Parathyroid adenoma (tissue), 2 donors: ENCODE measurements at regions not wholly inside any gene's neighbourhood (a gene's known extent, or its start where the extent isn't known, plus 50 kb on each side); places are given as distances from the start of the nearest gene placed in this dataset.
"Not testable (repeated sequence)": the region's sequence is repeated elsewhere in the genome, so short reads cannot be mapped to it uniquely, and the experiment has no call there.

Experiments
- H2AFZ ChIP-seq: fragments of 300-600 bp; sonication (generic); one replicate; pipeline ENCODE4 v1.7.0; 2017; ENCODE audit warnings: antibody characterized with exemption, mild to moderate bottlenecking
- H3K27ac ChIP-seq: fragments of 300-600 bp; sonication (generic); one replicate; pipeline ENCODE4 v1.7.0; 2017
- H3K27me3 ChIP-seq: fragments of 300-600 bp; sonication (generic); one replicate; pipeline ENCODE4 v1.7.0; 2017; ENCODE audit warnings: low read length; ENCODE audit not compliant: control insufficient read depth, insufficient read depth
- H3K36me3 ChIP-seq: fragments of 300-600 bp; sonication (generic); one replicate; pipeline ENCODE4 v1.7.0; 2017; ENCODE audit warnings: low read length; ENCODE audit not compliant: control insufficient read depth, insufficient read depth
- H3K4me1 ChIP-seq: fragments of 300-600 bp; sonication (generic); one replicate; pipeline ENCODE4 v1.7.0; 2017; ENCODE audit warnings: control low read depth
- H3K4me2 ChIP-seq: fragments of 300-600 bp; sonication (generic); one replicate; pipeline ENCODE4 v1.7.0; 2017; ENCODE audit warnings: low read length
- H3K4me3 ChIP-seq: fragments of 300-600 bp; sonication (generic); one replicate; pipeline ENCODE4 v1.7.0; 2017; ENCODE audit warnings: low read depth, low read length
- H3K79me2 ChIP-seq: fragments of 300-600 bp; sonication (generic); one replicate; pipeline ENCODE4 v1.7.0; 2017; ENCODE audit warnings: control low read depth
- H3K9ac ChIP-seq: fragments of 300-600 bp; sonication (generic); one replicate; pipeline ENCODE4 v1.7.0; 2017; ENCODE audit warnings: mild to moderate bottlenecking
- H3K9me3 ChIP-seq: fragments of 300-600 bp; sonication (generic); one replicate; pipeline ENCODE4 v1.7.0; 2017; ENCODE audit warnings: low read length; ENCODE audit not compliant: control insufficient read depth
- TF ChIP-seq, protein P1 (sequence below): fragments of 300-600 bp; sonication (generic); IDR thresholded peaks from one replicate; pipeline ENCODE4 v1.7.0; 2017; ENCODE audit warnings: antibody characterized with exemption, mild to moderate bottlenecking
- donor health status: primary hyperparathyroidism.

DNA sequence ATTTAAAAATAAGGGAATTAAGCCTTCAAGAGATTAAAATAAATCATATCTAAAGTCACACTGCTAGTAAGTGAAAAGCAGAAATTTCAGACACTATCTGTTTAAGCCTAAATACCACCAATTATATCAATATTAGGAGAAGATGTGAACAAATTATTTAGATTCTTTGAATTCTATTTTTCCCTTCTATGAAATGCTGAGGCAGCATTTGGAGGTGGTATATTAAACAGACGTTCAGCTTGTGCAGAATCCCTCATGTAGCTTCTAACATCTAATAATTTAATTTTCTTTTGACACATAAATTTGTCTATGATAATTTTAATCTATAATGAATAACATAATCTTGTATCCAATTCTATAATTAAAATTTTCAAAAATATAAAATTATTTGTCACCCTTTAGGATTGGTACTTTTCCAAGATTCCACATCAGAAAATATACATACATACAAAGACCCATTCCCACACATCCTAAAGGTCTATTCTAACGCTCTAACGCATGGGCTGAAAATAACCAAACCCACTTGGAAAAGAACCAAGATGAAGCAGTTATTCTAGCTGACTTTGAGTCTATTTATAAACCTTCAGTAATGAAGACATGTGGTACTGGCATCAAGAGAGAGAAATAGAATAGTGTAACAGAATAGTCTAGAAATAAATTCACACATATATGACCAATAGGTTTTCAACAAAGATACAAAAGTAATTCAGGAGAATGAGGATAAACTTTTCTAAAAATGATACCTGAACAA is 751.8 kb downstream of the GALC start:
- Histone ChIP-seq H2AFZ (no peak overlapping the region), H3K9ac (no peak overlapping the region), H3K4me3 (no peak overlapping the region), H3K4me2 (no peak overlapping the region), H3K36me3 (no peaks in the 10 kb centered on the region), H3K27me3 (no peaks in the 10 kb centered on the region), H3K27ac (no peak overlapping the region), H3K4me1 (no peaks in the 10 kb centered on the region), H3K9me3 (no peaks in the 10 kb centered on the region), H3K79me2 (no peaks in the 10 kb centered on the region)
- TF ChIP-seq, protein P1, sequence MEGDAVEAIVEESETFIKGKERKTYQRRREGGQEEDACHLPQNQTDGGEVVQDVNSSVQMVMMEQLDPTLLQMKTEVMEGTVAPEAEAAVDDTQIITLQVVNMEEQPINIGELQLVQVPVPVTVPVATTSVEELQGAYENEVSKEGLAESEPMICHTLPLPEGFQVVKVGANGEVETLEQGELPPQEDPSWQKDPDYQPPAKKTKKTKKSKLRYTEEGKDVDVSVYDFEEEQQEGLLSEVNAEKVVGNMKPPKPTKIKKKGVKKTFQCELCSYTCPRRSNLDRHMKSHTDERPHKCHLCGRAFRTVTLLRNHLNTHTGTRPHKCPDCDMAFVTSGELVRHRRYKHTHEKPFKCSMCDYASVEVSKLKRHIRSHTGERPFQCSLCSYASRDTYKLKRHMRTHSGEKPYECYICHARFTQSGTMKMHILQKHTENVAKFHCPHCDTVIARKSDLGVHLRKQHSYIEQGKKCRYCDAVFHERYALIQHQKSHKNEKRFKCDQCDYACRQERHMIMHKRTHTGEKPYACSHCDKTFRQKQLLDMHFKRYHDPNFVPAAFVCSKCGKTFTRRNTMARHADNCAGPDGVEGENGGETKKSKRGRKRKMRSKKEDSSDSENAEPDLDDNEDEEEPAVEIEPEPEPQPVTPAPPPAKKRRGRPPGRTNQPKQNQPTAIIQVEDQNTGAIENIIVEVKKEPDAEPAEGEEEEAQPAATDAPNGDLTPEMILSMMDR: no peak

DNA sequence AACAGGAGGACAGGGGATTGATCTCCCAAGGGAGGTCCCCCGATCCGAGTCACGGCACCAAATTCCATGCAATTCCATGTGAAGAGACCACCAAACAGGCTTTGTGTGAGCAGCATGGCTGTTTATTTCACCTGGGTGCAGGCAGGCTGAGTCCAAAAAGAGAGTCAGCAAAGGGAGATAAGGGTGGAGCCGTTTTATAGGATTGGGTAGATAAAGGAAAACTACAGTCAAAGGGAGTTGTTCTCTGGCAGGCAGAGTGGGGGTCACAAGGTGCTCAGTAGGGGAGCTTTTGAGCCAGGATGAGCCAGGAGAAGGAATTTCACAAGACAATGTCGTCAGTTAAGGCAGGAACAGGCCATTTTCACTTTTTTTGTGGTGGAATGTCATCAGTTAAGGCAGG is 752.7 kb downstream of the GALC start:
- not testable (repeated sequence) for H3K27ac ChIP-seq, H3K36me3 ChIP-seq, H3K4me1 ChIP-seq, H3K79me2 ChIP-seq, H3K9ac ChIP-seq, H3K27me3 ChIP-seq, H3K4me3 ChIP-seq, H3K4me2 ChIP-seq, H3K9me3 ChIP-seq, H2AFZ ChIP-seq

DNA sequence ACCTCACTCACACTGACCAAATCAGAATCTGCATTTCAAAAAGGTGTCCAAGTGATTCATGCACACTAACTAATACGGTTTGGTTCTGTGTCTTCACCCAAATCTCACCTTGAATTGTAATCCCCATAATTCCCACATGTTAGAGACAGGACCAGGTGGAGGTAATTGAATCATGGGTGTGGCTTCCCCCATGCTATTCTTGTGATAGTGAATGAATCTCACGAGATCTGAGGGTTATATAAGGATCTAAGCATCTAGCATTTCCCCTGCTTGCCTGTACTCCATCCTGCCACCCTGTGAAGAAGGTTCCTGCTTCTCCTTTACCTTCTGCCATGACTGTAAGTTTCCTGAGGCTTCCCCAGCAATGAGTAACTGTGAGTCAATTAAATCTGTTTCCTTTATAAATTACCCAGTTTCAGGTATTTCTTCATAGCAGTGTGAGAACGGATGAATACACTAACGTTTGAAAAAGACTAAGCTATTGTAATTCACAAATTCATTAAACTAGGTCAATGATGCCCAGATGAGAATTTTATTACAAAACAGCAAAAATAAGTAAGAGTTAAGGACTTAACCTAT is 759.1 kb downstream of the GALC start:
- Histone ChIP-seq H3K27me3 (no peaks in the 10 kb centered on the region), H3K36me3 (no peaks in the 10 kb centered on the region), H3K9me3 (no peaks in the 10 kb centered on the region), H3K27ac (no peak overlapping the region), H2AFZ (no peak overlapping the region), H3K4me1 (no peaks in the 10 kb centered on the region), H3K79me2 (no peaks in the 10 kb centered on the region), H3K4me2 (no peak overlapping the region), H3K9ac (no peak overlapping the region), H3K4me3 (no peak overlapping the region)
- TF ChIP-seq, protein P1: no peak

DNA sequence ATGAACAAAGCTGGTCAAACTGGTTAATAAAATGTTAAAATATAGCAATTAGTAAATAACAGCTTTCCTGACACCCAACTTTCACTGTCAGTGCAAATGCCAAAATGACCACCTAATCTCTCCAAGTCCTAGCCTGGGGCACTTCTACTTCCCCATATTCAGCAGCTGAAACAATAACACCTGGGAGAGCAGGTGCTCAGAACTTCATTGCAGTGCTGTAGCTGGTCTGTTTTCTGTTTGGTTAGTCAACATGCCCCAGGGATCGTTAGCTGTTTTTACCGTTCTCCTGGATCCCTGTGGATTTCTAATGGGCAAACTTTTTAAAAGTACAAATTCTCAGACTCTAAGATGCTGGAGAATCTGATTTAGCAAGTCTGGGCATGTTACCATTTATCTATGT is 759.7 kb downstream of the GALC start:
- H3K4me2 ChIP-seq: no peak overlapping the region
- H3K9me3 ChIP-seq: no peaks in the 10 kb centered on the region
- no peak overlapping the region for H3K27ac ChIP-seq
- no peaks in the 10 kb centered on the region for H3K4me1 ChIP-seq
- no peak overlapping the region for H3K4me3 ChIP-seq
- no peaks in the 10 kb centered on the region for H3K27me3 ChIP-seq
- no peak overlapping the region for H2AFZ ChIP-seq
- H3K36me3 ChIP-seq: no peaks in the 10 kb centered on the region
- H3K79me2 ChIP-seq: no peaks in the 10 kb centered on the region
- H3K9ac ChIP-seq: no peak overlapping the region
- TF ChIP-seq, protein P1: no peak

DNA sequence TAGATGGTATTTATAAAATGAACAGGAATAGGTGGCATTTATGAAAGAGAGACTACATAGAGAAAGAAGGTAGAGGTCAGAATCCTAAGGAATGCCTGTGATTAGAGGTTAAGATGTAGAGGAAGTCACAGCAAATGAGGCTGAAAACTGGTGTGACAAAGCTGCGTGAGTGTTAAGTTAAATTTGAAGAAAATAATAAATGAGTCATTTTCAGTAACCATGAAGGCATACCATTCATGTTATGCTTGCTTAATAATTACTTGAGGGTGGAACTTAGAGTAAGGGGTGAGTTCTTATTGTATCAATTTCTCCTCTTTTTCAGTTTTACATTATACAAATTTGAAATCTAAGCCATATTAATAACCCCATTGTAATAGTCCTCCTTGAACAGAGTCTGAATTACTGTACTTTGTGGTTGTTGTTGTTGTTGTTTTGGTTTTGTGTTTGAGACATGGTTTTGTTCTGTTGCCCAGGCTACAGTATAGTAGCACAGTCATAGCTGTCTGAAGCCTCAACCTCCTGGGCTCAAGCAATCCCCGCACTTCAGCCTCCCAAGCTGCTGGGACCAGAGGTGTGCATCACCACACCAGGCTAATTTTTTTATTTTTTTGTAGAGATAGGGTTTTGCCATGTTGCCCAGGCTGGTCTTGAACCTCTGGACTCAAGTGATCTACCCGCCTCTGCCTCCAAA is 761.5 kb downstream of the GALC start:
- Histone ChIP-seq H3K9me3 (no peaks in the 10 kb centered on the region), H3K27ac (no peak overlapping the region), H2AFZ (no peak overlapping the region), H3K4me1 (no peaks in the 10 kb centered on the region), H3K36me3 (no peaks in the 10 kb centered on the region), H3K79me2 (no peaks in the 10 kb centered on the region), H3K9ac (no peak overlapping the region), H3K4me2 (no peak overlapping the region), H3K27me3 (no peaks in the 10 kb centered on the region), H3K4me3 (no peak overlapping the region)
- TF ChIP-seq, protein P1: no peak
